Heart left ventricle (tissue), 16 donors: ENCODE measurements at regions not wholly inside any gene's neighbourhood (a gene's known extent, or its start where the extent isn't known, plus 50 kb on each side); places are given as distances from the start of the nearest gene placed in this dataset.
"Not testable (repeated sequence)": the region's sequence is repeated elsewhere in the genome, so short reads cannot be mapped to it uniquely, and the experiment has no call there.

Experiments used
- ATAC-seq, 4 donors: fragments of 200-7000 bp; cut with Tn5 transposase; one replicate each; pipeline ENCODE4 v1.9.1; 2020 to 2022; ENCODE audit warnings: moderate library complexity in 4 of 4, mild to moderate bottlenecking in 3 of 4, moderate number of reproducible peaks in 1 of 4
- DNase-seq, 5 donors: peaks; one replicate each; pipeline ENCODE4 v3.0.0-alpha.2; 2020
- H3K27ac ChIP-seq, 12 donors: fragments of 200-600 bp; sonication (generic) in 4 of 12; one replicate each; pipeline versions ENCODE4 v1.5.0 to v1.8.0; 2016 to 2022; ENCODE audit warnings: mild to moderate bottlenecking in 2 of 12
- H3K27me3 ChIP-seq, 9 donors: fragments of 200-600 bp; sonication (generic) in 2 of 9; one replicate each; pipeline versions ENCODE4 v1.5.1 to v1.8.0; 2016 to 2022; ENCODE audit warnings: mild to moderate bottlenecking in 3 of 9
- H3K36me3 ChIP-seq, 9 donors: fragments of 200-600 bp; sonication (generic) in 2 of 9; one replicate each; pipeline versions ENCODE4 v1.5.0 to v1.8.0; 2018 to 2022; ENCODE audit warnings: mild to moderate bottlenecking in 2 of 9
- H3K4me1 ChIP-seq, 12 donors: fragments of 200-600 bp; sonication (generic) in 4 of 12; one replicate each; pipeline versions ENCODE4 v1.5.0 to v1.8.0; 2016 to 2022; ENCODE audit warnings: mild to moderate bottlenecking in 3 of 12
- H3K4me3 ChIP-seq, 12 donors: fragments of 200-600 bp; sonication (generic) in 4 of 12; one replicate each; pipeline versions ENCODE4 v1.5.0 to v1.8.0; 2017 to 2022; ENCODE audit warnings: mild to moderate bottlenecking in 9 of 12, moderate library complexity in 4 of 12
- H3K9me3 ChIP-seq, 12 donors: fragments of 200-600 bp; sonication (generic) in 4 of 12; one replicate each; pipeline versions ENCODE4 v1.5.0 to v1.8.0; 2016 to 2022; ENCODE audit warnings: mild to moderate bottlenecking in 1 of 12
- CTCF ChIP-seq, 12 donors: fragments of 200-600 bp; sonication (generic) in 4 of 12; IDR thresholded peaks; one replicate each; pipeline versions ENCODE4 v1.5.0 to v1.8.0; 2018 to 2022; ENCODE audit warnings: antibody characterized with exemption in 12 of 12, mild to moderate bottlenecking in 5 of 12
- POLR2A ChIP-seq, 2 donors: fragments of 450-650 bp; IDR thresholded peaks; one replicate each; pipeline ENCODE4 v1.6.1; 2017; ENCODE audit warnings: antibody characterized with exemption in 2 of 2, mild to moderate bottlenecking in 2 of 2, moderate library complexity in 2 of 2
- WGBS, 4 donors: extraction: QIAGEN DNeasy Blood & Tissue Kit in 2 of 4; methylation state at CpG; one replicate each; pipeline versions ENCODE4 v1.1.5 to v1.1.7; 2013 to 2018; 5-methylcytosine and 5-hydroxymethylcytosine counted together
- intact Hi-C, 10 donors: fragments of 100-400 bp; cut with DNase I; formaldehyde crosslinking; loops; one replicate each; pipeline versions ENCODE4 v1.11.1 to v1.14.2; 2022
- donor health status: ischemic (EF 13 %, LVEDD 7.1; RV severe dilation, severe dysfunction).
- donor health status: healthy with polysubstance abuse.
- donor health status: DM: no; HTN: yes; CAD: no.
- donor health status: DM: no; HTN: no; CAD: no.
- donor health status: ischemic (EF 25% LVEDD 6.9; RV normal size, moderate dysfunction).
- donor health status: ischemic (EF 25% LVEDD 5.7; RV mildly dilated, moderate dysfunction).
- donor health status: healthy.
- donor health status: DM: yes; HTN: yes; CAD: no.
- donor health status: ischemic (EF 35%, LVEDD 5.7; RV mildly dilated, moderate dysfunction).
- donor health status: nonischemic (EF 11% LVEDD 7.7; RV severe dilation, severe dysfunction).
- donor health status: DM: yes; HTN: yes; CAD: no.
- donor health status: PGD.
- donor health status: ischemic (EF 29% LVEDD 5.4; RV normal size, mild dysfunction).
- donor health status: nonischemic (EF 23%, LVEDD 6.1; RV moderate dilation, normal function).

- Histone ChIP-seq H3K27ac (no peak overlapping the region), H3K27me3 (no peaks in the 10 kb centered on the region), H3K4me1 (no peaks in the 10 kb centered on the region), H3K36me3 (no peaks in the 10 kb centered on the region), H3K4me3 (no peak overlapping the region), H3K9me3 (peaks cover 0 to 17% (median 2%) of the 10 kb centered on the region in 12 donors)
- intact Hi-C loops, result no loop called here
- no peak for ATAC-seq
- no peak for DNase-seq
- TF ChIP-seq POLR2A (IDR thresholded peaks at IDR 0.05) (no peak), CTCF (IDR thresholded peaks at IDR 0.05) (no peak)
- WGBS, 4 donors, result 87 to 95% (median 91%) methylated on average over 2 of the region's 2 CpGs
Observed at GRCh38 chr4:126411047-126411446, 1096.3 kb downstream of the FAT4 start.

GRCh38 chr4:126412310-126412709, 1097.6 kb downstream of the FAT4 start:
- 92 to 100% (median 100%) methylated on average over 1 of the region's 1 CpG for WGBS, 4 donors
- intact Hi-C loops, DNase-seq, H3K27me3 ChIP-seq, H3K4me3 ChIP-seq, ATAC-seq, H3K4me1 ChIP-seq, H3K27ac ChIP-seq, H3K9me3 ChIP-seq, H3K36me3 ChIP-seq: not testable (repeated sequence)

DNA sequence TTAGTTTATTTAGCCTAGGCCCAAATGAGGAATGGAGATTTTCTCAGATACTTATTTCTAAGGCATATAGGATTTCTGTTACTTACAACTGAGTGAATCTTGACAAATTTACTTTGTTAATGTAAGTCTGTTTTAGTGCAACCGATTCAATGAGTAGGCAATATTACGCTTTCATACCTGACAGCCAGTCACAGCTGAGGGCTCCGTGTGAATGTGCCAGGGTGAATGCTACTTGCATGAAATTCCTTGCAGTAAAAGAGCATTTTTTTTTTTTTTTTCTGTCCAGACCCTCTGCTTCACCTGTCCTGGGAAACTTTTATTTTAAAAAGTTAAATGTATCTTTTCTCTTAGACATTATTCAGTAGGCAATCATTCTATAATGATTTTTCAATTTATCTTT, 1100.0 kb downstream of the FAT4 start:
- Histone ChIP-seq H3K27ac (no peak overlapping the region), H3K4me3 (no peak overlapping the region), H3K4me1 (no peaks in the 10 kb centered on the region), H3K36me3 (no peaks in the 10 kb centered on the region), H3K9me3 (peaks cover 0 to 21% (median 6%) of the 10 kb centered on the region in 12 donors), H3K27me3 (no peaks in the 10 kb centered on the region)
- ATAC-seq, result no peak
- TF ChIP-seq POLR2A (IDR thresholded peaks at IDR 0.05), result no peak
- TF ChIP-seq CTCF (IDR thresholded peaks at IDR 0.05), result no peak
- WGBS, 4 donors, result 84 to 86% (median 85%) methylated on average over 3 of the region's 3 CpGs
- intact Hi-C loops, result no loop called here
- DNase-seq, result no peak

GRCh38 chr4:126419266-126419665, 1104.5 kb downstream of the FAT4 start:
- no peak overlapping the region for H3K27ac ChIP-seq
- no peak for TF ChIP-seq POLR2A (IDR thresholded peaks at IDR 0.05)
- TF ChIP-seq CTCF (IDR thresholded peaks at IDR 0.05), result no peak
- H3K36me3 ChIP-seq, result no peaks in the 10 kb centered on the region
- ATAC-seq (no peak), DNase-seq (no peak)
- no peaks in the 10 kb centered on the region for H3K27me3 ChIP-seq
- no peak overlapping the region for H3K4me3 ChIP-seq
- intact Hi-C loops, result no loop called here
- H3K4me1 ChIP-seq, result no peaks in the 10 kb centered on the region
- H3K9me3 ChIP-seq, result peaks cover 0 to 34% (median 17%) of the 10 kb centered on the region in 12 donors

- TF ChIP-seq CTCF (IDR thresholded peaks at IDR 0.05) (no peak), POLR2A (IDR thresholded peaks at IDR 0.05) (no peak)
- Histone ChIP-seq H3K27ac (no peak overlapping the region), H3K27me3 (no peaks in the 10 kb centered on the region), H3K4me3 (no peak overlapping the region), H3K9me3 (peaks cover 0 to 9% (median 0%) of the 10 kb centered on the region in 12 donors), H3K4me1 (no peaks in the 10 kb centered on the region), H3K36me3 (no peaks in the 10 kb centered on the region)
- WGBS, 4 donors, result 81 to 86% (median 83%) methylated on average over 4 of the region's 4 CpGs
- intact Hi-C loops, result no loop called here
- DNase-seq, result no peak
- no peak for ATAC-seq
Observed at GRCh38 chr4:126427853-126428252, 1113.1 kb downstream of the FAT4 start.
